ENCODE measurements at regions not wholly inside any gene's neighbourhood (a gene's known extent, or its start where the extent isn't known, plus 50 kb on each side); places are given as distances from the start of the nearest gene placed in this dataset.

- intact Hi-C loops (cut with DNase I; ENCODE audit: low total_unique reads) = no loop called here
- TF ChIP-seq CTCF (IDR thresholded peaks at IDR 0.05) (no peak), POLR2A (IDR thresholded peaks at IDR 0.05) (no peak)
- WGBS, 2 donors = 69 to 91% methylated on average over 2 of the region's 2 CpGs
- DNase-seq (ENCODE audit: low spot score in 2 of 2) = no peak
- H3K4me3 ChIP-seq (ENCODE audit: low read depth, poor library complexity, severe bottlenecking) = no peak overlapping the region
Measured at GRCh38 chr4:179569549-179569948, 2127.3 kb upstream of the AGA start.

GRCh38 chr4:179582164-179582905 is 2140.1 kb upstream of the AGA start:
- no peak for TF ChIP-seq POLR2A (IDR thresholded peaks at IDR 0.05)
- WGBS, 2 donors = 46 to 59% methylated on average over 3 of the region's 3 CpGs
- intact Hi-C loops (cut with DNase I; ENCODE audit: low total_unique reads) = no loop called here
- no peak overlapping the region for H3K4me3 ChIP-seq (ENCODE audit: low read depth, poor library complexity, severe bottlenecking)
- DNase-seq (ENCODE audit: low spot score in 2 of 2) = no peak

- 49 to 62% methylated on average over 4 of the region's 4 CpGs for WGBS, 2 donors
- no peak for DNase-seq (ENCODE audit: low spot score in 2 of 2)
- intact Hi-C loops (cut with DNase I; ENCODE audit: low total_unique reads) = no loop called here
- H3K4me3 ChIP-seq (ENCODE audit: low read depth, poor library complexity, severe bottlenecking) = no peak overlapping the region
- TF ChIP-seq CTCF (IDR thresholded peaks at IDR 0.05) (no peak), POLR2A (IDR thresholded peaks at IDR 0.05) (no peak)
Measured at GRCh38 chr4:179583221-179583620, 2141.0 kb upstream of the AGA start.

- WGBS, 2 donors = 27 to 58% methylated on average over 7 of the region's 7 CpGs
- intact Hi-C loops (cut with DNase I; ENCODE audit: low total_unique reads) = no loop called here
- no peak overlapping the region for H3K4me3 ChIP-seq (ENCODE audit: low read depth, poor library complexity, severe bottlenecking)
- TF ChIP-seq CTCF (IDR thresholded peaks at IDR 0.05) = no peak
- TF ChIP-seq POLR2A (IDR thresholded peaks at IDR 0.05) = no peak
- DNase-seq (ENCODE audit: low spot score in 2 of 2) = no peak
Measured at GRCh38 chr4:179584101-179584500, 2141.9 kb upstream of the AGA start.

GRCh38 chr4:179585761-179586160 is 2143.5 kb upstream of the AGA start:
- 75 to 84% methylated on average over 3 of the region's 3 CpGs for WGBS, 2 donors
- intact Hi-C loops (cut with DNase I; ENCODE audit: low total_unique reads) = no loop called here
- DNase-seq (ENCODE audit: low spot score in 2 of 2) = no peak
- H3K4me3 ChIP-seq (ENCODE audit: low read depth, poor library complexity, severe bottlenecking) = no peak overlapping the region
- TF ChIP-seq CTCF (IDR thresholded peaks at IDR 0.05) (no peak), POLR2A (IDR thresholded peaks at IDR 0.05) (no peak)

- H3K4me3 ChIP-seq (ENCODE audit: low read depth, poor library complexity, severe bottlenecking) = no peak overlapping the region
- no peak for DNase-seq (ENCODE audit: low spot score in 2 of 2)
- intact Hi-C loops (cut with DNase I; ENCODE audit: low total_unique reads) = no loop called here
- WGBS, 2 donors = 91 to 94% methylated on average over 8 of the region's 8 CpGs
- TF ChIP-seq POLR2A (IDR thresholded peaks at IDR 0.05) (no peak), CTCF (IDR thresholded peaks at IDR 0.05) (no peak)
Measured at GRCh38 chr4:179586460-179586859, 2144.2 kb upstream of the AGA start.
